Nephron (organoid): ENCODE measurements at regions not wholly inside any gene's neighbourhood (a gene's known extent, or its start where the extent isn't known, plus 50 kb on each side); places are given as distances from the start of the nearest gene placed in this dataset.

ENCODE experiments used
- H3K27ac Mint-ChIP-seq, 3 experiments: 2 replicates each; pipeline ENCODE4 v1.8.0; 2020; ENCODE audit warnings: mixed read lengths in 3 of 3, mild to moderate bottlenecking in 2 of 3, moderate library complexity in 1 of 3
- H3K27me3 Mint-ChIP-seq: 2 replicates; pipeline ENCODE4 v1.8.0; 2021; ENCODE audit warnings: low read depth, mild to moderate bottlenecking, moderate library complexity, mixed read lengths
- H3K36me3 Mint-ChIP-seq: 2 replicates; pipeline ENCODE4 v1.8.0; 2020; ENCODE audit warnings: low read depth, mixed read lengths
- H3K4me1 Mint-ChIP-seq: 2 replicates; pipeline ENCODE4 v1.8.0; 2020; ENCODE audit warnings: mixed read lengths
- H3K4me3 Mint-ChIP-seq, 3 experiments: 2 replicates each; pipeline ENCODE4 v1.8.0; 2020; ENCODE audit warnings: mild to moderate bottlenecking in 3 of 3, mixed read lengths in 3 of 3, moderate library complexity in 2 of 3
- H3K9me3 Mint-ChIP-seq: 2 replicates; pipeline ENCODE4 v1.8.0; 2020; ENCODE audit warnings: mixed read lengths
- TF ChIP-seq, protein P1 (sequence below), 3 experiments: fragments of 200-600 bp; sonication (generic); IDR thresholded peaks; one replicate each; pipeline ENCODE4 v1.5.0; 2021; ENCODE audit warnings: antibody characterized with exemption in 3 of 3; ENCODE audit not compliant: unreplicated experiment in 3 of 3

DNA sequence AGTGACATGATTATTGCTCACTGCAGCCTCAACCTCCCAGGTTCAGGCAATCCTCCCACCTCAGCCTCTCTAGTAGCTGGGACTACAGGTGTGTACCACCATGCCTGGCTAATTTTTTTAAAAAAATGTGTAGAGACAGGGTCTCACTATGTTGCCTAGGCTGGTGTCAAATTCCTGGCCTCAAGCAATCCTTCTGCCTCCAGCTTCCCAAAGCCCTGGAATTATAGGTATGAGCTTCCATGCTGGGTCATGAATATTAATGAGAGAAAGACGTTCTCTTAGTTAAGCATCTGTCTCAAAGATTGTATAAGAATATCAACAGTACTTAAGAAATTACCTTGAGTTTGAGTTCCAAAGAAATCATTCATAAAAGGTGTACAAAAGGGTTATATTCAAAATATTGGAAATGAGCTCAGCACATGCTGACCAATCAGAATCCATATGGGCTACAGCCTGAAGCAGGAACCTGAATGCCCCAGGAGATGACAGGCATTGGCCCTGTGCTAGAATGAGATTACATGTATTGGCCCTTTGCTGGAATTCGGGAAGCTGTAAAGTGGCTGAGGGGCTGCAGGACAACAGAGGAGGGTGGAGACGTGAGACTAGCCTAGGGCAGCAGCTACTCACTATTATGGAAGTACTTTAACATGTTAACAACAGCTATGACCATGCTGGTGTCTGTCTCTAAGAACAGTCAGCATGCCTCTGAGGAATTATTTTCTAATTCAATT is 157.0 kb upstream of the CPNE8 start:
- Mint-ChIP-seq H3K27me3 (no peaks in the 10 kb centered on the region), H3K9me3 (no peaks in the 10 kb centered on the region), H3K36me3 (no peaks in the 10 kb centered on the region), H3K27ac (no peak overlapping the region), H3K4me1 (no peaks in the 10 kb centered on the region), H3K4me3 (no peak overlapping the region)
- TF ChIP-seq, protein P1, sequence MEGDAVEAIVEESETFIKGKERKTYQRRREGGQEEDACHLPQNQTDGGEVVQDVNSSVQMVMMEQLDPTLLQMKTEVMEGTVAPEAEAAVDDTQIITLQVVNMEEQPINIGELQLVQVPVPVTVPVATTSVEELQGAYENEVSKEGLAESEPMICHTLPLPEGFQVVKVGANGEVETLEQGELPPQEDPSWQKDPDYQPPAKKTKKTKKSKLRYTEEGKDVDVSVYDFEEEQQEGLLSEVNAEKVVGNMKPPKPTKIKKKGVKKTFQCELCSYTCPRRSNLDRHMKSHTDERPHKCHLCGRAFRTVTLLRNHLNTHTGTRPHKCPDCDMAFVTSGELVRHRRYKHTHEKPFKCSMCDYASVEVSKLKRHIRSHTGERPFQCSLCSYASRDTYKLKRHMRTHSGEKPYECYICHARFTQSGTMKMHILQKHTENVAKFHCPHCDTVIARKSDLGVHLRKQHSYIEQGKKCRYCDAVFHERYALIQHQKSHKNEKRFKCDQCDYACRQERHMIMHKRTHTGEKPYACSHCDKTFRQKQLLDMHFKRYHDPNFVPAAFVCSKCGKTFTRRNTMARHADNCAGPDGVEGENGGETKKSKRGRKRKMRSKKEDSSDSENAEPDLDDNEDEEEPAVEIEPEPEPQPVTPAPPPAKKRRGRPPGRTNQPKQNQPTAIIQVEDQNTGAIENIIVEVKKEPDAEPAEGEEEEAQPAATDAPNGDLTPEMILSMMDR (IDR thresholded peaks at IDR 0.05; ENCODE audit: unreplicated experiment in 3 of 3), result no peak

DNA sequence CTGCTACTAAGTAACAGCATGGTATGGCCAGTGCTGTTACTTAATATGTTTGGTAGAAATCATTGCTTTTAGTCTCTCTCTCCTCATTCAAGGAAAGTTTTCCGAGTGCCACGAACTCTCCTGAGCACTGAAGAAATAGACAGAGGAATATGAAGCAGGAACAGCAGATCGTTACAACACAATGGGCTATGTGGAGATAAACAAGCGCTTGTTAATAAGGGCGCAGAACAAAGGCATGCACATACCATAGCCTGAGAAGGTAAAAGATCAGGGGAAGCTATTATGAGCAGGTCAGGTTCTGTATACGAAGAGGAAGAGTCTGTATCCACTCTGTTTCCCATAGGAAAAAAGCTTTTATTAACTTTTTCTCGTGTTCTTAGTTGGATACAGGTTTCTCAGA is 156.2 kb upstream of the CPNE8 start:
- TF ChIP-seq, protein P1 (IDR thresholded peaks at IDR 0.05; ENCODE audit: unreplicated experiment in 3 of 3), result no peak
- no peak overlapping the region for H3K4me3 Mint-ChIP-seq
- no peaks in the 10 kb centered on the region for H3K36me3 Mint-ChIP-seq
- H3K9me3 Mint-ChIP-seq, result no peaks in the 10 kb centered on the region
- H3K27me3 Mint-ChIP-seq, result no peaks in the 10 kb centered on the region
- no peak overlapping the region for H3K27ac Mint-ChIP-seq
- no peaks in the 10 kb centered on the region for H3K4me1 Mint-ChIP-seq

DNA sequence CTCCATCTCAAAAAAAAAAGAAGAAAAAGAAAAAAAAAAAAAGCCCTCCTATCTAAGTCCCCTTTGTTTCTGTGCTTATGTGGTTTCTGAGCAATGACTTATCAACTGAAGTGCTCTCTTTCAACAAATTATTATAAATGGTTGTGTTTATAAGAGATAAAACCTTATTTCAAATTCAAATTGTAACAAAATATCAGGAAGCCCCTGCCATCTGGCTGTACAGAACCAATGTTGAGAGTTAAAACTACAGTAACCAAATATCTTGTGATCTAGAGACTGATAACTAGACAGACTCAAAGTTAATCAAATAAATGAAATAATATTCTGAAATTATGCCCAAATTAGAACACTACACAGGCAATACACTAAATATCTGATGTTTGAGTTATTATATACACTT is 143.0 kb upstream of the CPNE8 start:
- no peaks in the 10 kb centered on the region for H3K36me3 Mint-ChIP-seq
- TF ChIP-seq, protein P1 (IDR thresholded peaks at IDR 0.05; ENCODE audit: unreplicated experiment in 3 of 3), result no peak
- peaks cover 3% of the 10 kb centered on the region for H3K27me3 Mint-ChIP-seq
- H3K27ac Mint-ChIP-seq, result no peak overlapping the region
- peaks cover 11% of the 10 kb centered on the region for H3K4me1 Mint-ChIP-seq
- no peak overlapping the region for H3K4me3 Mint-ChIP-seq
- H3K9me3 Mint-ChIP-seq, result no peaks in the 10 kb centered on the region

DNA sequence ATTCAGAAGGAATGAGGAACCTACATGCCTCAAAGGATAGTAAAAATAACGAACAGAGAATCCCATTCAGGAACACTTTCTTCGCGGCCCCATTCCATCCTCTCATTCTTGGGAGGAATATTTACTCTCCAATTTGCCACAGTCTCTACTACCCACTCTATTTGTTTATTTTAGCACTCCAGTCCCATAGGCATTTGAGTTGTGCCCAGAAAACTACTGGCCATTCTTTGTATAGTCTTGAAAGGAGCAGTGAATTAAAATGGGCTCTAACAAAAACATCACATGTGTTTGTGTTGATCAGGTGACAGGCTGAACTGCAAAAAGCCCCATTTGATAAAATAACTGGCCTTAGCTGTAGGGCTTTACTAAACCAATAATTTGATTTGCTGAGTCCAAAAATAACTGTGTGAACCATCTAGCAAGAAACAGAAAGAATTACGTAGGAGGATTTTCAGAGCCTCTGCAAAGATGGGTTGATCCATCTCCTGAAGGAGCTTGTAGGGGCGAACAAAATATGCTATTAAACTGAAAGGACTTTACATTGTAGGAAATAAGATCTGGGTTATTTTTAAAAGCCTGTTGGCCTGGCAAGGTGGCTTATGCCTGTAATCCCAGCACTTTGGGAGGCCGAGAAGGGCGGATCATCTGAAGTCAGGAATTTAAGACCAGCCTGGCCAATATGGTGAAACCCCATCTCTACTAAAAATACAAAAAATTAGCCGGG is 142.3 kb upstream of the CPNE8 start:
- TF ChIP-seq, protein P1 (IDR thresholded peaks at IDR 0.05; ENCODE audit: unreplicated experiment in 3 of 3), result no peak

DNA sequence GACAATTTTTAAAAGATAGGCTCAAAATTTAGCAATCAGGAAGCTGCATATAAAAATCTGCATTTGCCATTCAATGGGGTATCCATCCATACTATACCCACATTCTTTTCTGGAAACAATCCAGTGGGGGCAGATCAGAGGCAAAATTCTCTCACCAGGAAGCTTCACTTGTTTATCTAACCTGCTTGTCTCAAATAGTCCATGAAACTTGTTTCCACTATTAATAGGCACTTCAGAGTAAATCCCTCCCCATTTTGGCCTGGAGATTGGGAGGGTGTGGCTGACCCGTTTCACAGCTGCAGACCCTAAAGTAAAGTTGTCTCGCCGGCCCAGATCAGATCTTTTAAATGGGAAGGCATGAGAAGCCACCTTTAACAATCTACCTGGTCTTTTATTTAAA is 139.4 kb upstream of the CPNE8 start:
- Mint-ChIP-seq H3K27ac (no peak overlapping the region), H3K9me3 (no peaks in the 10 kb centered on the region), H3K4me1 (peaks cover 11% of the 10 kb centered on the region), H3K27me3 (no peaks in the 10 kb centered on the region), H3K4me3 (no peak overlapping the region), H3K36me3 (no peaks in the 10 kb centered on the region)
- TF ChIP-seq, protein P1 (IDR thresholded peaks at IDR 0.05; ENCODE audit: unreplicated experiment in 3 of 3), result no peak

More for the DNA sequence above, 142.3 kb upstream of the CPNE8 start:
- Mint-ChIP-seq H3K4me1 (peaks cover 11% of the 10 kb centered on the region), H3K27me3 (peaks cover 3% of the 10 kb centered on the region), H3K36me3 (no peaks in the 10 kb centered on the region), H3K9me3 (no peaks in the 10 kb centered on the region), H3K27ac (peak overlapping the region in 1 of 3 experiments; percentile 24), H3K4me3 (no peak overlapping the region)
